Uterus (tissue), 2 donors: ENCODE measurements at regions not wholly inside any gene's neighbourhood (a gene's known extent, or its start where the extent isn't known, plus 50 kb on each side); places are given as distances from the start of the nearest gene placed in this dataset.

ENCODE experiments used
- CTCF ChIP-seq, 4 experiments: fragments of 200-600 bp in 2 of 4; fragments of 450-650 bp in 2 of 4; sonication (generic) in 2 of 4; IDR thresholded peaks; one replicate each; pipeline ENCODE4 v1.5.1; 2016 to 2019; ENCODE audit warnings: antibody characterized with exemption in 4 of 4, mild to moderate bottlenecking in 2 of 4, moderate library complexity in 1 of 4
- POLR2A ChIP-seq, 2 donors: fragments of 450-650 bp; IDR thresholded peaks; one replicate each; pipeline ENCODE4 v1.6.1; 2016; ENCODE audit warnings: antibody characterized with exemption in 2 of 2, mild to moderate bottlenecking in 1 of 2, moderate library complexity in 1 of 2

GRCh38 chr13:94933230-94933751 lies 220.9 kb upstream of the SOX21 start:
- TF ChIP-seq CTCF (IDR thresholded peaks at IDR 0.05) (no peak), POLR2A (IDR thresholded peaks at IDR 0.05) (no peak)
